Adrenal gland (tissue), 9 donors: ENCODE measurements at regions not wholly inside any gene's neighbourhood (a gene's known extent, or its start where the extent isn't known, plus 50 kb on each side); places are given as distances from the start of the nearest gene placed in this dataset.

ENCODE experiments used
- DNase-seq, 7 donors: peaks; one replicate each; pipeline ENCODE4 v3.0.0-alpha.2; 2019 to 2020
- H3K27ac ChIP-seq, 5 donors: fragments of 200-600 bp; sonication (generic) in 4 of 5; 1 replicate in 3 of 5; 2 replicates in 2 of 5; pipeline versions ENCODE4 v1.5.1 to v1.8.0; 2016 to 2020; ENCODE audit warnings: mild to moderate bottlenecking in 1 of 5
- H3K27me3 ChIP-seq: fragments of 200-600 bp; 2 replicates; pipeline ENCODE4 v1.8.0; 2021
- H3K36me3 ChIP-seq, 2 donors: fragments of 200-600 bp; replicated peaks in 1 of 2; 1 replicate in 1 of 2; 2 replicates in 1 of 2; pipeline versions ENCODE4 v1.5.1 to v1.8.0; 2018 to 2022
- H3K4me1 ChIP-seq, 2 donors: fragments of 200-600 bp; replicated peaks in 1 of 2; 1 replicate in 1 of 2; 2 replicates in 1 of 2; pipeline versions ENCODE4 v1.5.1 to v1.8.0; 2018 to 2021
- H3K4me3 ChIP-seq, 4 donors: fragments of 200-600 bp; sonication (generic) in 3 of 4; one replicate each; pipeline ENCODE4 v1.5.1; 2016 to 2018
- H3K9me3 ChIP-seq, 3 donors: fragments of 200-600 bp; sonication (generic) in 1 of 3; replicated peaks in 1 of 3; 1 replicate in 2 of 3; 2 replicates in 1 of 3; pipeline versions ENCODE4 v1.5.1 to v1.8.0; 2016 to 2021
- POLR2A ChIP-seq, 2 donors: fragments of 450-650 bp; IDR thresholded peaks; one replicate each; pipeline ENCODE4 v1.6.1; 2017; ENCODE audit warnings: antibody characterized with exemption in 2 of 2, mild to moderate bottlenecking in 2 of 2, moderate library complexity in 1 of 2
- WGBS, 4 donors: extraction: QIAGEN DNeasy Blood & Tissue Kit in 2 of 4; methylation state at CpG; one replicate each; pipeline versions ENCODE4 v1.1.5 to v1.1.7; 2013 to 2017; 5-methylcytosine and 5-hydroxymethylcytosine counted together
- intact Hi-C, 2 donors: fragments of 100-400 bp; cut with DNase I; formaldehyde crosslinking; loops; one replicate each; pipeline versions ENCODE4 v1.14.1 to v1.15.0; 2022 to 2023
- TF ChIP-seq, protein P1 (sequence below), 6 experiments: fragments of 450-650 bp in 4 of 6; fragments of 200-600 bp in 2 of 6; sonication (generic) in 1 of 6; IDR thresholded peaks; 1 replicate in 5 of 6; 2 replicates in 1 of 6; pipeline versions ENCODE4 v1.5.1 to v1.8.0; 2016 to 2021; ENCODE audit warnings: antibody characterized with exemption in 6 of 6, mild to moderate bottlenecking in 2 of 6, moderate library complexity in 1 of 6
- donor health status: healthy with polysubstance abuse.
- donor health status: Bipolar disorder and iron deficiency.
- donor health status: DM: yes; HTN: yes; CAD: no.
- donor health status: DM: no; HTN: no; CAD: no.
- donor health status: DM: no; HTN: no; CAD: no.

DNA sequence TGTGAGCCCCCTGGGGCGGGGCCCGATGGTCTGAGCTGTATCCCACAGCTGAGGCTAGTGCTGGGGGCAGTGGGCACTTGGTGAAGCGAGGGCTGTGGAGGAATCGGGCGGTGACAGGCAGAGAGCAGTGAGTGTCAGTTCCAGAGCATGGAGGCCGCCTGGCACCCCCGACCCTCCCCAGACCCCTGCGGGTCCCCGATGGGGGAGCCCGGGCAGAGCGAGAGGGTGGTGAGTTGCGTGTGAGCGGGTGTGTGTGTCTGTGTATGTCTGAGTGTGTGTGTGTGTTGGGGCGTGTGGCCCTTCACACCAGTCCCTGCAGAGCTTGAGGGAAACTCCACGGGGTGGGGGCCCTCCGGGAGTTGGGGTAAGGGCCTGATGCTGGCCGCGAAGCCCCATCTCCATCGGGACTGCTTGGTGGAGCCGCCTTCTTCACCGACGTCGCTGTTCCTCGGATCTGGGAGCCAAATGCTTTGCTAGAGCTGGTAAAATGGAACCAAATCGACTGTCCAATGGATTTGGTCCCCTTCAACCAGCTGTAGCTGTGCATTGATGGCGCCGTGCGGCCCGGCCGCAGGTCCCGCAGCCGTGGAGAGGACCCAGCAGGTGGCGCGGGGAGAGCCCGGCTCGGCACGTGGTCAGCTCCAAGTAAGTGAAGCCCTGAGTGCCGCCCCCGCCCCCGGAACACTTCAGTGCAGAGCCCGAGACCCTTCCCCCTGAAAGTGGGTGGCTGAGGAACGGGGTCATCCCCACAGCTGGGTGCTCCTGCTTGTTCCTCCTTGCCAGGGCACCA, 77.7 kb upstream of the SLCO4A1 start:
- Histone ChIP-seq H3K27me3 (peaks cover 24% of the 10 kb centered on the region), H3K27ac (no peak overlapping the region), H3K9me3 (no peaks in the 10 kb centered on the region), H3K4me3 (no peak overlapping the region), H3K4me1 (no peaks in the 10 kb centered on the region), H3K36me3 (no peaks in the 10 kb centered on the region)
- TF ChIP-seq POLR2A (IDR thresholded peaks at IDR 0.05) = no peak
- TF ChIP-seq, protein P1, sequence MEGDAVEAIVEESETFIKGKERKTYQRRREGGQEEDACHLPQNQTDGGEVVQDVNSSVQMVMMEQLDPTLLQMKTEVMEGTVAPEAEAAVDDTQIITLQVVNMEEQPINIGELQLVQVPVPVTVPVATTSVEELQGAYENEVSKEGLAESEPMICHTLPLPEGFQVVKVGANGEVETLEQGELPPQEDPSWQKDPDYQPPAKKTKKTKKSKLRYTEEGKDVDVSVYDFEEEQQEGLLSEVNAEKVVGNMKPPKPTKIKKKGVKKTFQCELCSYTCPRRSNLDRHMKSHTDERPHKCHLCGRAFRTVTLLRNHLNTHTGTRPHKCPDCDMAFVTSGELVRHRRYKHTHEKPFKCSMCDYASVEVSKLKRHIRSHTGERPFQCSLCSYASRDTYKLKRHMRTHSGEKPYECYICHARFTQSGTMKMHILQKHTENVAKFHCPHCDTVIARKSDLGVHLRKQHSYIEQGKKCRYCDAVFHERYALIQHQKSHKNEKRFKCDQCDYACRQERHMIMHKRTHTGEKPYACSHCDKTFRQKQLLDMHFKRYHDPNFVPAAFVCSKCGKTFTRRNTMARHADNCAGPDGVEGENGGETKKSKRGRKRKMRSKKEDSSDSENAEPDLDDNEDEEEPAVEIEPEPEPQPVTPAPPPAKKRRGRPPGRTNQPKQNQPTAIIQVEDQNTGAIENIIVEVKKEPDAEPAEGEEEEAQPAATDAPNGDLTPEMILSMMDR (IDR thresholded peaks at IDR 0.05) = no peak
- intact Hi-C loops = no loop called here
- WGBS, 4 donors = 85 to 90% (median 87%) methylated on average over 15 to 42 of the region's 42 CpGs
- no peak for DNase-seq

DNA sequence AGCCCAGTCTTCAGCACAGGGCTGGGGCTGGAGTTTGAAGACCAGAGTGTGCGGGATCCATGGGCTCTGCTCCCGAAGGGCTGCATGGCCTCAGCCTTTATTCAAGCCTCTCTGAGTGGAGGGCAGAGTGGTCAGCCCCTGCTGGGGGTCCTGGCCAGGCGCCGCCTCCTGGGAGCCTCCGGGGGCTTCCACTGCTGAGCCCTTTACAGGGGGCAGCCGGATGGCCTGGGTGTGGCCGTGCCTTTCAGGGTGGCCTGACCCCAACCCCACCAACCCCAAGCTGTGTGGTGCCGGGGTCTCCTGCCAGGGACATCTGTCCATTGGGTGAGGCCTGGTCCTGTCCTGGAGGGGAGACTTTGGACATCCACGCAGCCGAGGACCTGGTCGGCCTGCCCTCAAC, 76.0 kb upstream of the SLCO4A1 start:
- TF ChIP-seq POLR2A (IDR thresholded peaks at IDR 0.05) = no peak
- TF ChIP-seq, protein P1 (IDR thresholded peaks at IDR 0.05) = no peak
- no peak for DNase-seq
- Histone ChIP-seq H3K36me3 (no peaks in the 10 kb centered on the region), H3K27ac (no peak overlapping the region), H3K27me3 (peaks cover 17% of the 10 kb centered on the region), H3K4me3 (no peak overlapping the region), H3K9me3 (no peaks in the 10 kb centered on the region), H3K4me1 (no peaks in the 10 kb centered on the region)
- intact Hi-C loops = no loop called here
- 66 to 93% (median 87%) methylated on average over 2 to 11 of the region's 11 CpGs for WGBS, 4 donors

- Histone ChIP-seq H3K27me3 (peaks cover 12% of the 10 kb centered on the region), H3K4me1 (no peaks in the 10 kb centered on the region), H3K36me3 (no peaks in the 10 kb centered on the region), H3K9me3 (no peaks in the 10 kb centered on the region), H3K4me3 (no peak overlapping the region), H3K27ac (no peak overlapping the region)
- intact Hi-C loops = no loop called here
- WGBS, 4 donors = 79 to 89% (median 87%) methylated on average over 8 to 18 of the region's 18 CpGs
- no peak for TF ChIP-seq POLR2A (IDR thresholded peaks at IDR 0.05)
- TF ChIP-seq, protein P1 (IDR thresholded peaks at IDR 0.05) = no peak
- no peak for DNase-seq
Measured at GRCh38 chr20:62566771-62567170, 75.5 kb upstream of the SLCO4A1 start.

- TF ChIP-seq, protein P1 (IDR thresholded peaks at IDR 0.05) = no peak
- TF ChIP-seq POLR2A (IDR thresholded peaks at IDR 0.05) = no peak
- intact Hi-C loops = no loop called here
- peaks cover 11% of the 10 kb centered on the region for H3K27me3 ChIP-seq
- no peak for DNase-seq
- no peaks in the 10 kb centered on the region for H3K9me3 ChIP-seq
- no peaks in the 10 kb centered on the region for H3K36me3 ChIP-seq
- WGBS, 4 donors = 81 to 89% (median 85%) methylated on average over 17 to 25 of the region's 25 CpGs
- H3K4me3 ChIP-seq = no peak overlapping the region
- no peaks in the 10 kb centered on the region for H3K4me1 ChIP-seq
- H3K27ac ChIP-seq = no peak overlapping the region
Measured at GRCh38 chr20:62567246-62568044, 74.9 kb upstream of the SLCO4A1 start.
